NCI-H2107 treated with DMSO at 0.1 percent for 48 hours (cell line): ENCODE measurements at regions not wholly inside any gene's neighbourhood (a gene's known extent, or its start where the extent isn't known, plus 50 kb on each side); places are given as distances from the start of the nearest gene placed in this dataset.
A peak's percentile ranks its signal among the peaks of the same experiment; 100 is the strongest.

Experiments
- DNase-seq: peaks from one replicate; lab custom pipeline; 2025; ENCODE audit not compliant: unreplicated experiment; lab: John Stamatoyannopoulos, UW

GRCh38 chr7:16172366-16172765 is 249.0 kb downstream of the CRPPA start:
- DNase-seq, result no peak

GRCh38 chr7:16171928-16172327 is 249.4 kb downstream of the CRPPA start:
- no peak for DNase-seq

- no peak for DNase-seq
These were observed 250.7 kb downstream of the CRPPA start for GRCh38 chr7:16170671-16171070.

GRCh38 chr7:16169537-16169936 is 251.8 kb downstream of the CRPPA start:
- no peak for DNase-seq

- DNase-seq, result no peak
These were observed 253.8 kb downstream of the CRPPA start for GRCh38 chr7:16167526-16167925.

GRCh38 chr7:16144361-16144760 is 277.0 kb downstream of the CRPPA start:
- no peak for DNase-seq

- DNase-seq, result no peak
These were observed 283.4 kb downstream of the CRPPA start for GRCh38 chr7:16137944-16138343.

- no peak for DNase-seq
These were observed 284.4 kb downstream of the CRPPA start for GRCh38 chr7:16136896-16137295.

GRCh38 chr7:16135658-16136057 is 285.7 kb downstream of the CRPPA start:
- DNase-seq, result no peak

- no peak for DNase-seq
These were observed 290.9 kb downstream of the CRPPA start for GRCh38 chr7:16130111-16131110.

- peak; percentile 65 for DNase-seq
These were observed 291.8 kb downstream of the CRPPA start for GRCh38 chr7:16129431-16130110.

- DNase-seq, result no peak
These were observed 298.1 kb downstream of the CRPPA start for GRCh38 chr7:16123117-16123770.

- DNase-seq, result no peak
These were observed 299.4 kb downstream of the CRPPA start for GRCh38 chr7:16121876-16122390.

GRCh38 chr7:16115374-16115773 is 306.0 kb downstream of the CRPPA start:
- no peak for DNase-seq

GRCh38 chr7:16114633-16115032 is 306.7 kb downstream of the CRPPA start:
- no peak for DNase-seq

- DNase-seq, result no peak
These were observed 307.3 kb downstream of the CRPPA start for GRCh38 chr7:16114071-16114470.

GRCh38 chr7:16113058-16113457 is 308.3 kb downstream of the CRPPA start:
- DNase-seq, result no peak

GRCh38 chr7:16106869-16107268 is 314.5 kb downstream of the CRPPA start:
- no peak for DNase-seq

- no peak for DNase-seq
These were observed 315.0 kb downstream of the CRPPA start for GRCh38 chr7:16106300-16106699.

GRCh38 chr7:16099302-16099849 is 322.0 kb downstream of the CRPPA start:
- DNase-seq, result no peak

- no peak for DNase-seq
These were observed 322.7 kb downstream of the CRPPA start for GRCh38 chr7:16098585-16099179.
